Erythroblast (primary cell): ENCODE measurements at regions not wholly inside any gene's neighbourhood (a gene's known extent, or its start where the extent isn't known, plus 50 kb on each side); places are given as distances from the start of the nearest gene placed in this dataset.

Experiments
- GATA1 ChIP-seq: IDR thresholded peaks from 2 replicates; pipeline ENCODE4 v1.6.1; 2011; ENCODE audit warnings: low read depth, mild to moderate bottlenecking, control low read depth, low read length, moderate library complexity
- POLR2A ChIP-seq: IDR thresholded peaks from 2 replicates; pipeline ENCODE4 v1.6.1; 2011; ENCODE audit warnings: mild to moderate bottlenecking, low read length

DNA sequence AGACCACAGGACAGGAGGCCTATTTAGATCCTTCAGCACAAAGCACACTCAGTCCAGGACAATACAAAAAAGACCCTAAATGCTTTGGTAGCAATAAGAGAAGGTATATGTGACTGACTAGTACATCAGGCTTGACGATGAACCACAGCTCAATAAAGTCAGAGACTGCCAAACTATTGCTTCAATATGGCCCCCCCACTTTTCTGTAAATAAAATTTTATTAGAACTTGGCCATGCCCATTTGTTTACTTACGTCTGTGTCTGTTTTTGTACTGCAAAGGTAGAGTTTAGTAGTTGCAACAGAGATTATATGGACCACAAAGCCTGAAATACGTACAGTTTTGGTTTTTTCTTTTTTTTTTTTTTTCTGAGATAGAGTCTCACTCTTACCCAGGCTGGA lies 136.7 kb downstream of the IRS2 start:
- TF ChIP-seq POLR2A (no peak), GATA1 (no peak)
